H1 (cell line): ENCODE measurements at regions not wholly inside any gene's neighbourhood (a gene's known extent, or its start where the extent isn't known, plus 50 kb on each side); places are given as distances from the start of the nearest gene placed in this dataset.

Experiments used
- CTCF ChIA-PET: fragments of 300-600 bp; sonication (Branson Sonifier 250); formaldehyde crosslinking; loops from one replicate; lab custom pipeline; 2021; ENCODE audit not compliant: partially characterized antibody; lab: Charles Lee
- POLR2A ChIA-PET: fragments of 300-600 bp; sonication (Branson Sonifier 250); formaldehyde crosslinking; loops from one replicate; lab custom pipeline; 2021; ENCODE audit warnings: inconsistent platforms; ENCODE audit not compliant: partially characterized antibody; lab: Charles Lee
- DNase-seq, 2 experiments: peaks; one replicate each; pipeline versions ENCODE4 v3.0.0 to v3.0.0-alpha.2; 2010 to 2022; ENCODE audit warnings: low spot score in 2 of 2, low read depth in 1 of 2, mixed read lengths in 1 of 2
- FAIRE-seq: peaks from 2 replicates; lab custom pipeline; 2011; peaks lifted over from hg19 to GRCh38; lab: Jason Lieb, UNC
- H2AFZ ChIP-seq: 2 replicates; pipeline ENCODE4 v1.8.1; 2012; ENCODE audit warnings: low read length, inconsistent platforms
- H2AK5ac ChIP-seq: 2 replicates; pipeline ENCODE4 v1.6.1; 2013; ENCODE audit warnings: low read depth, low read length
- H2BK120ac ChIP-seq: replicated peaks from 2 replicates; pipeline ENCODE3; 2013; ENCODE audit warnings: low read depth, low read length, inconsistent platforms
- H2BK12ac ChIP-seq: 2 replicates; pipeline ENCODE4 v1.6.1; 2013; ENCODE audit warnings: low read depth, low read length
- H2BK15ac ChIP-seq: 2 replicates; pipeline ENCODE4 v1.6.1; 2013; ENCODE audit warnings: low read length
- H2BK20ac ChIP-seq: 2 replicates; pipeline ENCODE4 v1.6.1; 2013; ENCODE audit warnings: low read length
- H2BK5ac ChIP-seq: 2 replicates; pipeline ENCODE4 v1.6.1; 2013; ENCODE audit warnings: low read depth, low read length
- H3K14ac ChIP-seq: 2 replicates; pipeline ENCODE4 v1.6.1; 2013; ENCODE audit warnings: inconsistent platforms; ENCODE audit not compliant: insufficient read length
- H3K18ac ChIP-seq: 2 replicates; pipeline ENCODE4 v1.6.1; 2013; ENCODE audit warnings: low read length; ENCODE audit errors: extremely low read depth
- H3K23ac ChIP-seq: 2 replicates; pipeline ENCODE4 v1.6.1; 2013; ENCODE audit warnings: inconsistent platforms; ENCODE audit not compliant: insufficient read length
- H3K23me2 ChIP-seq: 2 replicates; pipeline ENCODE4 v1.6.1; 2013; ENCODE audit warnings: low read depth, low read length
- H3K27ac ChIP-seq: 2 replicates; pipeline ENCODE4 v1.6.1; 2011; ENCODE audit warnings: low read depth, low read length, inconsistent platforms
- H3K27me3 ChIP-seq, 4 experiments: replicated peaks in 1 of 4; 1 replicate in 1 of 4; 2 replicates in 3 of 4; pipeline versions ENCODE4 v1.6.1 to v1.8.1; 2011 to 2013; ENCODE audit warnings: low read length in 3 of 4, mild to moderate bottlenecking in 3 of 4, inconsistent platforms in 2 of 4, mixed read lengths in 2 of 4, moderate library complexity in 1 of 4; ENCODE audit not compliant: control insufficient read depth in 3 of 4, insufficient read depth in 3 of 4; ENCODE audit errors: extremely low read depth in 1 of 4
- H3K36me3 ChIP-seq, 4 experiments: 2 replicates each; pipeline versions ENCODE4 v1.6.1 to v1.8.1; 2011 to 2013; ENCODE audit warnings: mild to moderate bottlenecking in 4 of 4, low read length in 3 of 4, moderate library complexity in 2 of 4, control low read depth in 1 of 4, inconsistent platforms in 1 of 4; ENCODE audit not compliant: insufficient read depth in 4 of 4, control insufficient read depth in 2 of 4
- H3K4ac ChIP-seq: replicated peaks from 2 replicates; pipeline ENCODE3; 2013; ENCODE audit warnings: low read length, low read depth, mixed read lengths, inconsistent platforms; ENCODE audit not compliant: insufficient read length
- H3K4me1 ChIP-seq, 4 experiments: replicated peaks in 1 of 4; 1 replicate in 1 of 4; 2 replicates in 3 of 4; pipeline versions ENCODE4 v1.6.1 to v1.8.1; 2011 to 2013; ENCODE audit warnings: low read length in 3 of 4, inconsistent platforms in 2 of 4, mixed read lengths in 1 of 4; ENCODE audit not compliant: insufficient read depth in 4 of 4, control insufficient read depth in 3 of 4
- H3K4me2 ChIP-seq, 2 experiments: 2 replicates each; pipeline versions ENCODE4 v1.6.1 to v1.8.1; 2011 to 2013; ENCODE audit warnings: low read depth in 2 of 2, low read length in 2 of 2, control low read depth in 1 of 2, inconsistent platforms in 1 of 2, mild to moderate bottlenecking in 1 of 2; ENCODE audit not compliant: insufficient read depth in 1 of 2
- H3K4me3 ChIP-seq, 4 experiments: fragments of 200-600, 300-600 bp in 1 of 4; sonication (generic), shearing (Covaris generic), sonication (Bioruptor Twin) in 1 of 4; 2 replicates each; pipeline versions ENCODE4 v1.5.1 to v1.8.1; 2011 to 2016; ENCODE audit warnings: low read length in 4 of 4, low read depth in 3 of 4, control low read depth in 2 of 4, inconsistent platforms in 2 of 4, mild to moderate bottlenecking in 2 of 4, mixed read lengths in 1 of 4, moderate library complexity in 1 of 4; ENCODE audit not compliant: insufficient read depth in 2 of 4; ENCODE audit errors: extremely low read depth in 1 of 4
- H3K56ac ChIP-seq: replicated peaks from 2 replicates; pipeline ENCODE3; 2013; ENCODE audit warnings: low read depth, mild to moderate bottlenecking, mixed read lengths, low read length, inconsistent platforms; ENCODE audit not compliant: insufficient read length
- H3K79me1 ChIP-seq: 2 replicates; pipeline ENCODE4 v1.6.1; 2013; ENCODE audit warnings: low read depth, low read length, control low read depth
- H3K79me2 ChIP-seq, 2 experiments: 2 replicates each; pipeline versions ENCODE4 v1.6.1 to v1.8.1; 2012 to 2013; ENCODE audit warnings: low read length in 2 of 2, mild to moderate bottlenecking in 2 of 2, inconsistent platforms in 1 of 2; ENCODE audit not compliant: insufficient read depth in 2 of 2, control insufficient read depth in 1 of 2
- H3K9ac ChIP-seq, 4 experiments: replicated peaks in 1 of 4; 1 replicate in 1 of 4; 2 replicates in 3 of 4; pipeline versions ENCODE4 v1.6.1 to v1.8.1; 2011 to 2013; ENCODE audit warnings: low read depth in 3 of 4, low read length in 3 of 4, control low read depth in 2 of 4, mild to moderate bottlenecking in 2 of 4, moderate library complexity in 2 of 4, inconsistent platforms in 1 of 4; ENCODE audit errors: extremely low read depth in 1 of 4
- H3K9me3 ChIP-seq, 2 experiments: 2 replicates each; pipeline versions ENCODE4 v1.6.1 to v1.8.1; 2012 to 2013; ENCODE audit warnings: mild to moderate bottlenecking in 2 of 2, moderate library complexity in 2 of 2, control low read depth in 1 of 2, inconsistent platforms in 1 of 2, low read depth in 1 of 2, low read length in 1 of 2, mixed read lengths in 1 of 2; ENCODE audit not compliant: insufficient read depth in 2 of 2
- H4K20me1 ChIP-seq, 2 experiments: replicated peaks in 1 of 2; 2 replicates each; pipeline versions ENCODE3 to v1.8.1; 2011 to 2013; ENCODE audit warnings: inconsistent platforms in 2 of 2, low read length in 2 of 2, mild to moderate bottlenecking in 1 of 2; ENCODE audit not compliant: insufficient read depth in 2 of 2, control insufficient read depth in 1 of 2
- H4K5ac ChIP-seq: 2 replicates; pipeline ENCODE4 v1.6.1; 2013; ENCODE audit warnings: low read length, low read depth, mixed read lengths, inconsistent platforms; ENCODE audit not compliant: insufficient read length
- H4K8ac ChIP-seq: 2 replicates; pipeline ENCODE4 v1.8.0; 2013; ENCODE audit warnings: mild to moderate bottlenecking, moderate library complexity, low read length, inconsistent platforms; ENCODE audit not compliant: insufficient read depth; ENCODE audit errors: extremely low read depth
- H4K91ac ChIP-seq: replicated peaks from 2 replicates; pipeline ENCODE3; 2013; ENCODE audit warnings: low read length, mixed read lengths, inconsistent platforms; ENCODE audit not compliant: insufficient read length
- CBX5 ChIP-seq: fragments of 300-800, 300-1000 bp; sonication (generic); IDR thresholded peaks from 2 replicates; pipeline ENCODE4 v1.7.1; 2016; ENCODE audit warnings: antibody characterized with exemption, low read length, low read depth
- CHD2 ChIP-seq: IDR thresholded peaks from 2 replicates; pipeline ENCODE4 v1.6.1; 2012; ENCODE audit warnings: low read length, improper control_type of control experiment
- FOSL1 ChIP-seq: IDR thresholded peaks from 2 replicates; pipeline ENCODE4 v1.6.1; 2011; ENCODE audit warnings: mild to moderate bottlenecking, low read depth, low read length, moderate library complexity; ENCODE audit not compliant: insufficient read depth
- JUND ChIP-seq: IDR thresholded peaks from 2 replicates; pipeline ENCODE4 v1.6.1; 2011; ENCODE audit warnings: mild to moderate bottlenecking, improper control_type of control experiment, low read length
- KDM1A ChIP-seq: fragments of 200-600, 300-600 bp; sonication (generic); IDR thresholded peaks from 2 replicates; pipeline ENCODE4 v1.7.1; 2016; ENCODE audit warnings: mild to moderate bottlenecking, low read length, borderline replicate concordance
- MAFK ChIP-seq: IDR thresholded peaks from 2 replicates; pipeline ENCODE4 v1.6.1; 2012; ENCODE audit warnings: low read depth, mild to moderate bottlenecking, improper control_type of control experiment, low read length
- SAP30 ChIP-seq: fragments of 300-600 bp; sonication (generic); IDR thresholded peaks from 2 replicates; pipeline ENCODE4 v1.7.1; 2012; ENCODE audit warnings: low read length, moderate library complexity, mild to moderate bottlenecking, inconsistent platforms; ENCODE audit not compliant: insufficient read depth, insufficient replicate concordance
- SIN3A ChIP-seq, 2 experiments: IDR thresholded peaks in 1 of 2; conservative IDR thresholded peaks in 1 of 2; 2 replicates each; pipeline ENCODE4 v1.6.1; 2011 to 2012; ENCODE audit warnings: low read length in 2 of 2, improper control_type of control experiment in 1 of 2, low read depth in 1 of 2, mild to moderate bottlenecking in 1 of 2
- SP2 ChIP-seq: IDR thresholded peaks from 2 replicates; pipeline ENCODE4 v1.6.1; 2012; ENCODE audit warnings: mild to moderate bottlenecking, low read length, inconsistent platforms
- TBP ChIP-seq: IDR thresholded peaks from 2 replicates; pipeline ENCODE4 v1.6.1; 2011; ENCODE audit warnings: low read depth, low read length, improper control_type of control experiment
- TCF12 ChIP-seq: IDR thresholded peaks from 2 replicates; pipeline ENCODE4 v1.6.1; 2011; ENCODE audit warnings: low read depth, mild to moderate bottlenecking, low read length
- ZNF274 ChIP-seq: IDR thresholded peaks from 2 replicates; pipeline ENCODE4 v1.7.0; 2012; ENCODE audit warnings: low read length, borderline replicate concordance; ENCODE audit errors: extremely low read depth
- TF ChIP-seq, protein P1 (sequence below): IDR thresholded peaks from 2 replicates; pipeline ENCODE4 v1.6.1; 2011; ENCODE audit warnings: low read length, improper control_type of control experiment

DNA sequence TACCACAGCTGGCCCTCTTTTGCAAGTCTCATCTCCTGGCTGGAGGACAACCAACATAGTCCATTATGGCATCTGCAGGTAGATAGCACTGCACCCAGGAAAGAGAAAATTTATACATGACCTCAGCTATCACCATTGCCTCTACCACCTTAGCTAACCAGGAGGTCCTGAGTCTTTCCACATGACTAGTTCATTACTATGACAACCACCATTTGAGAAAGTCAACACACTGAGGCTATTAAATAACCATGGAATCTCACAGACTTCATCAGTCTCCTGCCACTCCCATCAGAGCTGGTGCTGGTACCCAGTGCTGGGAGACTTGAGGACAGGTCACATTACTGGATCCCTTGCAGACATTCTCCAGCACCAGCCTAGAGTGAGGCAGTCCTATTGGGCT lies 285.9 kb downstream of the GBA3 start:
- H3K4me2 ChIP-seq, result no peak overlapping the region
- H3K18ac ChIP-seq, result no peak overlapping the region
- no peak overlapping the region for H3K4ac ChIP-seq
- no peak overlapping the region for H2BK5ac ChIP-seq
- H4K5ac ChIP-seq, result no peak overlapping the region
- H3K23me2 ChIP-seq, result no peaks in the 10 kb centered on the region
- H3K36me3 ChIP-seq, result no peaks in the 10 kb centered on the region
- no peak overlapping the region for H3K27ac ChIP-seq
- H3K23ac ChIP-seq, result no peak overlapping the region
- DNase-seq (no peak), FAIRE-seq (no peak)
- ChIA-PET CTCF (interaction anchor here (0.6 to 1.3 kb wide), 4 partner anchors 9 to 81 kb away, joined by 3 read pairs; no protein-coding TSS in a partner anchor), POLR2A (no interaction called here)
- no peak overlapping the region for H2BK20ac ChIP-seq
- H4K91ac ChIP-seq, result no peak overlapping the region
- H4K20me1 ChIP-seq, result no peaks in the 10 kb centered on the region
- no peak overlapping the region for H2AK5ac ChIP-seq
- H2AFZ ChIP-seq, result no peak overlapping the region
- H3K4me1 ChIP-seq, result no peaks in the 10 kb centered on the region
- 0 out of 4 replicates have a peak, but pooled peaks cover 0 to 2% of the 10 kb centered on the region in 2 experiments for H3K9me3 ChIP-seq
- no peaks in the 10 kb centered on the region for H3K27me3 ChIP-seq
- H2BK12ac ChIP-seq, result no peak overlapping the region
- H2BK15ac ChIP-seq, result no peak overlapping the region
- no peak overlapping the region for H3K56ac ChIP-seq
- H3K4me3 ChIP-seq, result no peak overlapping the region
- no peak overlapping the region for H3K14ac ChIP-seq
- no peak overlapping the region for H4K8ac ChIP-seq
- no peak overlapping the region for H3K9ac ChIP-seq
- H3K79me2 ChIP-seq, result no peaks in the 10 kb centered on the region
- no peaks in the 10 kb centered on the region for H3K79me1 ChIP-seq
- H2BK120ac ChIP-seq, result no peak overlapping the region
- no peak for TF ChIP-seq JUND
- no peak for TF ChIP-seq KDM1A
- no peak for TF ChIP-seq TCF12
- TF ChIP-seq, protein P1, sequence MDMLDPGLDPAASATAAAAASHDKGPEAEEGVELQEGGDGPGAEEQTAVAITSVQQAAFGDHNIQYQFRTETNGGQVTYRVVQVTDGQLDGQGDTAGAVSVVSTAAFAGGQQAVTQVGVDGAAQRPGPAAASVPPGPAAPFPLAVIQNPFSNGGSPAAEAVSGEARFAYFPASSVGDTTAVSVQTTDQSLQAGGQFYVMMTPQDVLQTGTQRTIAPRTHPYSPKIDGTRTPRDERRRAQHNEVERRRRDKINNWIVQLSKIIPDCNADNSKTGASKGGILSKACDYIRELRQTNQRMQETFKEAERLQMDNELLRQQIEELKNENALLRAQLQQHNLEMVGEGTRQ, result no peak
- no peak for TF ChIP-seq ZNF274
- TF ChIP-seq SP2, result no peak
- TF ChIP-seq CBX5, result no peak
- TF ChIP-seq SAP30, result no peak
- no peak for TF ChIP-seq TBP
- TF ChIP-seq FOSL1, result no peak
- no peak for TF ChIP-seq MAFK
- TF ChIP-seq CHD2, result no peak
- no peak for TF ChIP-seq SIN3A (conservative IDR thresholded peaks at IDR 0.05 in 1 of 2, IDR thresholded peaks at IDR 0.05 in 1 of 2; ENCODE audit: low read depth in 1 of 2, low read length in 2 of 2)
